Naive thymus-derived CD4-positive, alpha-beta T cell (primary cell): ENCODE measurements at regions not wholly inside any gene's neighbourhood (a gene's known extent, or its start where the extent isn't known, plus 50 kb on each side); places are given as distances from the start of the nearest gene placed in this dataset.
A peak's percentile ranks its signal among the peaks of the same experiment; 100 is the strongest.

Source experiments
- ATAC-seq: fragments of 150-1000 bp; cut with Tn5 transposase; 2 replicates; pipeline ENCODE4 v1.10.0; 2021; ENCODE audit warnings: mild to moderate bottlenecking, moderate library complexity
- CTCF ChIA-PET: fragments of 350-600 bp; sonication (Branson Sonifier 250); formaldehyde crosslinking; loops from one replicate; lab custom pipeline; 2021; ENCODE audit warnings: antibody characterized with exemption; lab: Charles Lee
- POLR2A ChIA-PET: fragments of 350-600 bp; sonication (Branson Sonifier 250); formaldehyde crosslinking; loops from one replicate; lab custom pipeline; 2021; ENCODE audit warnings: antibody characterized with exemption, inconsistent platforms; lab: Charles Lee
- DNase-seq, 9 donors: peaks; one replicate each; pipeline versions ENCODE4 v3.0.0 to v3.0.0-alpha.2; 2020 to 2022; ENCODE audit warnings: mixed read lengths in 1 of 9
- H3K27ac ChIP-seq: one replicate; pipeline ENCODE4 v1.7.0; 2013; ENCODE audit warnings: mild to moderate bottlenecking, low read depth, low read length, moderate library complexity
- H3K27me3 ChIP-seq, 2 donors: one replicate each; pipeline ENCODE4 v1.7.0; 2013; ENCODE audit warnings: low read length in 2 of 2, mild to moderate bottlenecking in 2 of 2, moderate library complexity in 2 of 2; ENCODE audit not compliant: control insufficient read depth in 2 of 2, insufficient read depth in 2 of 2
- H3K36me3 ChIP-seq, 3 experiments: 1 replicate in 2 of 3; 2 replicates in 1 of 3; pipeline ENCODE4 v1.7.0; 2013; ENCODE audit warnings: low read length in 3 of 3, mild to moderate bottlenecking in 3 of 3, moderate library complexity in 1 of 3; ENCODE audit not compliant: insufficient read depth in 3 of 3, control insufficient read depth in 2 of 3
- H3K4me1 ChIP-seq, 2 donors: one replicate each; pipeline ENCODE4 v1.7.0; 2013; ENCODE audit warnings: low read length in 2 of 2, mild to moderate bottlenecking in 2 of 2, moderate library complexity in 1 of 2; ENCODE audit not compliant: control insufficient read depth in 2 of 2, insufficient read depth in 2 of 2
- H3K4me3 ChIP-seq: 2 replicates; pipeline ENCODE4 v1.7.0; 2013; ENCODE audit warnings: mild to moderate bottlenecking, low read length
- H3K9me3 ChIP-seq, 3 experiments: 1 replicate in 2 of 3; 2 replicates in 1 of 3; pipeline ENCODE4 v1.7.0; 2013; ENCODE audit warnings: low read length in 3 of 3; ENCODE audit not compliant: control insufficient read depth in 2 of 3
- H3K27ac Mint-ChIP-seq, 9 donors: one replicate each; pipeline ENCODE4 v1.8.0; 2020 to 2022; ENCODE audit warnings: mixed read lengths in 9 of 9, mild to moderate bottlenecking in 8 of 9, moderate library complexity in 5 of 9, inconsistent platforms in 2 of 9
- H3K27me3 Mint-ChIP-seq, 5 donors: one replicate each; pipeline ENCODE4 v1.8.0; 2021 to 2022; ENCODE audit warnings: mixed read lengths in 5 of 5, mild to moderate bottlenecking in 1 of 5
- H3K36me3 Mint-ChIP-seq, 5 donors: one replicate each; pipeline ENCODE4 v1.8.0; 2020 to 2022; ENCODE audit warnings: mixed read lengths in 5 of 5, mild to moderate bottlenecking in 3 of 5, inconsistent platforms in 1 of 5
- H3K4me1 Mint-ChIP-seq, 7 donors: one replicate each; pipeline ENCODE4 v1.8.0; 2020 to 2022; ENCODE audit warnings: mixed read lengths in 7 of 7, mild to moderate bottlenecking in 3 of 7, inconsistent platforms in 1 of 7
- H3K4me3 Mint-ChIP-seq, 10 donors: one replicate each; pipeline ENCODE4 v1.8.0; 2020 to 2022; ENCODE audit warnings: mild to moderate bottlenecking in 10 of 10, mixed read lengths in 10 of 10, moderate library complexity in 6 of 10, inconsistent platforms in 2 of 10
- H3K9me3 Mint-ChIP-seq, 11 donors: one replicate each; pipeline ENCODE4 v1.8.0; 2020 to 2022; ENCODE audit warnings: mixed read lengths in 11 of 11, mild to moderate bottlenecking in 4 of 11, inconsistent platforms in 1 of 11, moderate library complexity in 1 of 11
- intact Hi-C, 2 donors: fragments of 100-400 bp; cut with micrococcal nuclease; formaldehyde crosslinking; loops; one replicate each; pipeline ENCODE4 v1.15.1; 2023

GRCh38 chr6:91442342-91442741 lies 855.5 kb upstream of the MAP3K7 start:
- no peaks in the 10 kb centered on the region for H3K4me1 ChIP-seq
- peak overlapping the region in 1 of 10 donors; percentile 37 for H3K4me3 Mint-ChIP-seq
- ChIA-PET CTCF (no interaction called here), POLR2A (no interaction called here)
- H3K27ac Mint-ChIP-seq: peak overlapping the region in 1 of 9 donors; percentile 5
- H3K36me3 Mint-ChIP-seq: no peaks in the 10 kb centered on the region
- no peaks in the 10 kb centered on the region for H3K27me3 ChIP-seq
- H3K27me3 Mint-ChIP-seq: no peaks in the 10 kb centered on the region
- no peaks in the 10 kb centered on the region for H3K9me3 ChIP-seq
- no peaks in the 10 kb centered on the region for H3K36me3 ChIP-seq
- H3K9me3 Mint-ChIP-seq: peaks cover 0 to 25% (median 0%) of the 10 kb centered on the region in 11 donors
- H3K4me1 Mint-ChIP-seq: peaks cover 0 to 10% (median 0%) of the 10 kb centered on the region in 7 donors
- intact Hi-C loops: no loop called here
- H3K4me3 ChIP-seq: no peak overlapping the region
- H3K27ac ChIP-seq: no peak overlapping the region
- DNase-seq (no peak), ATAC-seq (no peak)

- Histone ChIP-seq H3K36me3 (no peaks in the 10 kb centered on the region), H3K9me3 (no peaks in the 10 kb centered on the region), H3K4me1 (no peaks in the 10 kb centered on the region), H3K4me3 (no peak overlapping the region), H3K27ac (no peak overlapping the region), H3K27me3 (no peaks in the 10 kb centered on the region)
- no peak overlapping the region for H3K4me3 Mint-ChIP-seq
- DNase-seq: no peak
- ATAC-seq: no peak
- POLR2A ChIA-PET: no interaction called here
- CTCF ChIA-PET: no interaction called here
- peaks cover 0 to 10% (median 0%) of the 10 kb centered on the region in 7 donors for H3K4me1 Mint-ChIP-seq
- H3K36me3 Mint-ChIP-seq: no peaks in the 10 kb centered on the region
- no peaks in the 10 kb centered on the region for H3K27me3 Mint-ChIP-seq
- intact Hi-C loops: no loop called here
- H3K27ac Mint-ChIP-seq: no peak overlapping the region
- H3K9me3 Mint-ChIP-seq: peaks cover 0 to 25% (median 0%) of the 10 kb centered on the region in 11 donors
These were observed 851.7 kb upstream of the MAP3K7 start for GRCh38 chr6:91438570-91438969.

- no peaks in the 10 kb centered on the region for H3K36me3 Mint-ChIP-seq
- CTCF ChIA-PET: no interaction called here
- ATAC-seq: no peak
These were observed 850.5 kb upstream of the MAP3K7 start for GRCh38 chr6:91437315-91437729.

GRCh38 chr6:91436448-91436847 lies 849.6 kb upstream of the MAP3K7 start:
- H3K36me3 Mint-ChIP-seq: no peaks in the 10 kb centered on the region
- Histone ChIP-seq H3K27me3 (no peaks in the 10 kb centered on the region), H3K36me3 (no peaks in the 10 kb centered on the region), H3K4me1 (no peaks in the 10 kb centered on the region), H3K27ac (no peak overlapping the region), H3K4me3 (no peak overlapping the region), H3K9me3 (no peaks in the 10 kb centered on the region)
- H3K27me3 Mint-ChIP-seq: no peaks in the 10 kb centered on the region
- ChIA-PET POLR2A (no interaction called here), CTCF (no interaction called here)
- peaks cover 0 to 15% (median 2%) of the 10 kb centered on the region in 11 donors for H3K9me3 Mint-ChIP-seq
- ATAC-seq: no peak
- no peak overlapping the region for H3K27ac Mint-ChIP-seq
- no peaks in the 10 kb centered on the region for H3K4me1 Mint-ChIP-seq
- H3K4me3 Mint-ChIP-seq: no peak overlapping the region
- intact Hi-C loops: no loop called here
- DNase-seq: no peak

More at GRCh38 chr6:91437315-91437729, 850.5 kb upstream of the MAP3K7 start:
- Mint-ChIP-seq H3K27me3 (no peaks in the 10 kb centered on the region), H3K4me3 (no peak overlapping the region), H3K4me1 (peaks cover 0 to 4% (median 0%) of the 10 kb centered on the region in 7 donors), H3K27ac (no peak overlapping the region), H3K9me3 (peaks cover 0 to 20% (median 2%) of the 10 kb centered on the region in 11 donors)
- Histone ChIP-seq H3K27me3 (no peaks in the 10 kb centered on the region), H3K4me1 (no peaks in the 10 kb centered on the region), H3K27ac (no peak overlapping the region), H3K36me3 (no peaks in the 10 kb centered on the region), H3K9me3 (no peaks in the 10 kb centered on the region), H3K4me3 (no peak overlapping the region)
- POLR2A ChIA-PET: no interaction called here
- intact Hi-C loops: no loop called here
- no peak for DNase-seq

- Mint-ChIP-seq H3K9me3 (peaks cover 0 to 15% (median 2%) of the 10 kb centered on the region in 11 donors), H3K4me3 (no peak overlapping the region), H3K4me1 (no peaks in the 10 kb centered on the region), H3K27me3 (no peaks in the 10 kb centered on the region), H3K36me3 (no peaks in the 10 kb centered on the region), H3K27ac (no peak overlapping the region)
- no peaks in the 10 kb centered on the region for H3K9me3 ChIP-seq
- ATAC-seq (no peak), DNase-seq (no peak)
- no peaks in the 10 kb centered on the region for H3K4me1 ChIP-seq
- no peak overlapping the region for H3K4me3 ChIP-seq
- CTCF ChIA-PET: no interaction called here
- H3K36me3 ChIP-seq: no peaks in the 10 kb centered on the region
- no peak overlapping the region for H3K27ac ChIP-seq
- intact Hi-C loops: no loop called here
- POLR2A ChIA-PET: no interaction called here
- H3K27me3 ChIP-seq: no peaks in the 10 kb centered on the region
These were observed 848.8 kb upstream of the MAP3K7 start for GRCh38 chr6:91435630-91436029.

- no peak for ATAC-seq
- H3K4me3 Mint-ChIP-seq: no peak overlapping the region
These were observed 847.7 kb upstream of the MAP3K7 start for GRCh38 chr6:91434576-91434975.

GRCh38 chr6:91433660-91434534 lies 847.0 kb upstream of the MAP3K7 start:
- Mint-ChIP-seq H3K36me3 (no peaks in the 10 kb centered on the region), H3K4me1 (no peaks in the 10 kb centered on the region), H3K4me3 (no peak overlapping the region), H3K9me3 (peaks cover 0 to 8% (median 0%) of the 10 kb centered on the region in 11 donors), H3K27ac (no peak overlapping the region), H3K27me3 (no peaks in the 10 kb centered on the region)
- CTCF ChIA-PET: no interaction called here
- H3K27ac ChIP-seq: no peak overlapping the region
- intact Hi-C loops: no loop called here
- H3K4me3 ChIP-seq: no peak overlapping the region
- ATAC-seq (no peak), DNase-seq (no peak)
- H3K4me1 ChIP-seq: no peaks in the 10 kb centered on the region
- no peaks in the 10 kb centered on the region for H3K36me3 ChIP-seq
- no peaks in the 10 kb centered on the region for H3K9me3 ChIP-seq
- POLR2A ChIA-PET: no interaction called here
- no peaks in the 10 kb centered on the region for H3K27me3 ChIP-seq

More at GRCh38 chr6:91434576-91434975, 847.7 kb upstream of the MAP3K7 start:
- Histone ChIP-seq H3K27ac (no peak overlapping the region), H3K36me3 (no peaks in the 10 kb centered on the region), H3K4me1 (no peaks in the 10 kb centered on the region), H3K27me3 (no peaks in the 10 kb centered on the region), H3K4me3 (no peak overlapping the region), H3K9me3 (no peaks in the 10 kb centered on the region)
- ChIA-PET CTCF (no interaction called here), POLR2A (no interaction called here)
- Mint-ChIP-seq H3K27ac (no peak overlapping the region), H3K27me3 (no peaks in the 10 kb centered on the region), H3K9me3 (peaks cover 0 to 8% (median 2%) of the 10 kb centered on the region in 11 donors), H3K4me1 (no peaks in the 10 kb centered on the region), H3K36me3 (no peaks in the 10 kb centered on the region)
- intact Hi-C loops: no loop called here
- no peak for DNase-seq
